Spleen (tissue), 7 donors: ENCODE measurements at regions not wholly inside any gene's neighbourhood (a gene's known extent, or its start where the extent isn't known, plus 50 kb on each side); places are given as distances from the start of the nearest gene placed in this dataset.

ENCODE experiments used
- POLR2A ChIP-seq, 3 donors: fragments of 450-650 bp; IDR thresholded peaks; one replicate each; pipeline ENCODE4 v1.5.1; 2017; ENCODE audit warnings: antibody characterized with exemption in 3 of 3, mild to moderate bottlenecking in 1 of 3
- TF ChIP-seq, protein P1 (sequence below), 11 experiments: fragments of 200-600 bp in 7 of 11; fragments of 450-650 bp in 4 of 11; sonication (generic) in 4 of 11; IDR thresholded peaks in 8 of 11; conservative IDR thresholded peaks in 3 of 11; 1 replicate in 7 of 11; 2 replicates in 4 of 11; pipeline versions ENCODE4 v1.4.0 to v1.8.0; 2016 to 2021; ENCODE audit warnings: antibody characterized with exemption in 11 of 11, inconsistent platforms in 4 of 11, mild to moderate bottlenecking in 1 of 11
- donor health status: DM: no; HTN: no; CAD: no; lungs with moderate emphysema.
- donor health status: DM: no; HTN: no; CAD: no.
- donor health status: DM: no; HTN: no; CAD: no.

DNA sequence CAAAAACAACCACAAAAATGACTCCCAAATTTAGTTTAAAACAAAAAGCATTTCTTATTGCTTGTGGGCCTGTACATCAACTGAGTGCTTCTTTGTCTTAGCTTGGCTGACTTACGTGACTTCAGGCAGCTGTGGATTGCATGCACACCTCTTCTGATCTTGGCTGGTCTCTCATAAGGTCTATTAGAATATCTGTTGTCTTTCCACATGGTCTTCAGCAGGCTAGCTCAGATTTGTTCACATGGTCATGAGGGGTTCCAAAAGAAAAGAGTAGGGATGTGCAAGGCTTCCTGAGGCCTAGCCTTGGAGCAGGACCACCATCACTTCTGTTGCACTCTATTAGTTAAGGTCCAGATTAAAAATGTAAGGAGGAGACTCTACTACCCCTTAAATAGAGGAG, 120.1 kb downstream of the LRRC70 start:
- TF ChIP-seq, protein P1, sequence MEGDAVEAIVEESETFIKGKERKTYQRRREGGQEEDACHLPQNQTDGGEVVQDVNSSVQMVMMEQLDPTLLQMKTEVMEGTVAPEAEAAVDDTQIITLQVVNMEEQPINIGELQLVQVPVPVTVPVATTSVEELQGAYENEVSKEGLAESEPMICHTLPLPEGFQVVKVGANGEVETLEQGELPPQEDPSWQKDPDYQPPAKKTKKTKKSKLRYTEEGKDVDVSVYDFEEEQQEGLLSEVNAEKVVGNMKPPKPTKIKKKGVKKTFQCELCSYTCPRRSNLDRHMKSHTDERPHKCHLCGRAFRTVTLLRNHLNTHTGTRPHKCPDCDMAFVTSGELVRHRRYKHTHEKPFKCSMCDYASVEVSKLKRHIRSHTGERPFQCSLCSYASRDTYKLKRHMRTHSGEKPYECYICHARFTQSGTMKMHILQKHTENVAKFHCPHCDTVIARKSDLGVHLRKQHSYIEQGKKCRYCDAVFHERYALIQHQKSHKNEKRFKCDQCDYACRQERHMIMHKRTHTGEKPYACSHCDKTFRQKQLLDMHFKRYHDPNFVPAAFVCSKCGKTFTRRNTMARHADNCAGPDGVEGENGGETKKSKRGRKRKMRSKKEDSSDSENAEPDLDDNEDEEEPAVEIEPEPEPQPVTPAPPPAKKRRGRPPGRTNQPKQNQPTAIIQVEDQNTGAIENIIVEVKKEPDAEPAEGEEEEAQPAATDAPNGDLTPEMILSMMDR (IDR thresholded peaks at IDR 0.05 in 8 of 11, conservative IDR thresholded peaks at IDR 0.05 in 3 of 11): no peak
- TF ChIP-seq POLR2A (IDR thresholded peaks at IDR 0.05): no peak
